Keratinocyte (primary cell): ENCODE measurements at regions not wholly inside any gene's neighbourhood (a gene's known extent, or its start where the extent isn't known, plus 50 kb on each side); places are given as distances from the start of the nearest gene placed in this dataset.

Experiments
- DNase-seq: peaks from one replicate; pipeline ENCODE4 v3.0.0-alpha.2; 2011; ENCODE audit warnings: low read depth, missing footprints, low spot score
- FAIRE-seq: peaks from 2 replicates; lab custom pipeline; 2011; peaks lifted over from hg19 to GRCh38; lab: Jason Lieb, UNC
- H2AFZ ChIP-seq: 2 replicates; pipeline ENCODE4 v1.6.0; 2012; ENCODE audit warnings: low read length, control low read depth, inconsistent platforms; ENCODE audit not compliant: control insufficient read depth
- H3K27ac ChIP-seq: 2 replicates; pipeline ENCODE4 v1.5.1; 2011; ENCODE audit warnings: low read length; ENCODE audit not compliant: control insufficient read depth, insufficient read depth
- H3K27me3 ChIP-seq: 3 replicates; pipeline ENCODE4 v1.6.0; 2011; ENCODE audit warnings: low read length; ENCODE audit not compliant: control insufficient read depth, insufficient read depth; ENCODE audit errors: extremely low read depth
- H3K36me3 ChIP-seq, 2 experiments: 2 replicates in 1 of 2; 3 replicates in 1 of 2; pipeline ENCODE4 v1.5.1; 2011; ENCODE audit warnings: low read length in 2 of 2, mild to moderate bottlenecking in 1 of 2; ENCODE audit not compliant: control insufficient read depth in 2 of 2, insufficient read depth in 2 of 2; ENCODE audit errors: extremely low read depth in 1 of 2
- H3K4me1 ChIP-seq: 3 replicates; pipeline ENCODE4 v1.5.1; 2011; ENCODE audit warnings: low read length; ENCODE audit not compliant: control insufficient read depth, insufficient read depth; ENCODE audit errors: extremely low read depth
- H3K4me2 ChIP-seq: 3 replicates; pipeline ENCODE4 v1.6.0; 2011; ENCODE audit warnings: low read depth, low read length; ENCODE audit not compliant: control insufficient read depth, insufficient read depth; ENCODE audit errors: extremely low read depth
- H3K4me3 ChIP-seq, 3 experiments: fragments of 200-600 bp in 1 of 3; sonication (generic) in 1 of 3; 2 replicates in 2 of 3; 3 replicates in 1 of 3; pipeline ENCODE4 v1.5.1; 2011 to 2016; ENCODE audit warnings: low read length in 3 of 3, mild to moderate bottlenecking in 3 of 3, control low read depth in 2 of 3, inconsistent platforms in 1 of 3, low read depth in 1 of 3, mixed read lengths in 1 of 3, mixed run types in 1 of 3, moderate library complexity in 1 of 3; ENCODE audit not compliant: control insufficient read depth in 2 of 3, insufficient read depth in 2 of 3; ENCODE audit errors: extremely low read depth in 1 of 3
- H3K79me2 ChIP-seq: 2 replicates; pipeline ENCODE4 v1.6.0; 2012; ENCODE audit warnings: low read length; ENCODE audit not compliant: control insufficient read depth, insufficient read depth
- H3K9ac ChIP-seq: 3 replicates; pipeline ENCODE4 v1.6.0; 2011; ENCODE audit warnings: low read length; ENCODE audit not compliant: control insufficient read depth, insufficient read depth; ENCODE audit errors: extremely low read depth
- H3K9me1 ChIP-seq: 3 replicates; pipeline ENCODE4 v1.6.0; 2011; ENCODE audit warnings: low read length; ENCODE audit not compliant: control insufficient read depth, insufficient read depth; ENCODE audit errors: extremely low read depth
- H3K9me3 ChIP-seq: 2 replicates; pipeline ENCODE4 v1.5.1; 2012; ENCODE audit warnings: low read depth, low read length; ENCODE audit not compliant: control insufficient read depth
- H4K20me1 ChIP-seq: 3 replicates; pipeline ENCODE4 v1.6.0; 2011; ENCODE audit warnings: low read length; ENCODE audit not compliant: control insufficient read depth, insufficient read depth; ENCODE audit errors: extremely low read depth
- CTCF ChIP-seq, 3 experiments: IDR thresholded peaks in 1 of 3; conservative IDR thresholded peaks in 1 of 3; optimal IDR thresholded peaks in 1 of 3; 2 replicates in 2 of 3; 3 replicates in 1 of 3; pipeline versions ENCODE3 to v1.5.1; 2011; ENCODE audit warnings: low read length in 3 of 3, mild to moderate bottlenecking in 3 of 3, moderate library complexity in 2 of 3, control low read depth in 1 of 3, inconsistent platforms in 1 of 3; ENCODE audit not compliant: insufficient read depth in 2 of 3; ENCODE audit errors: extremely low read depth in 1 of 3
- EZH2 ChIP-seq: IDR thresholded peaks from one replicate; pipeline ENCODE4 v1.6.1; 2012; ENCODE audit warnings: inconsistent platforms, mild to moderate bottlenecking, low read length, moderate library complexity
- dilution Hi-C: fragments of 300-500 bp; cut with MboI; formaldehyde crosslinking; loops from one replicate; pipeline ENCODE4 v1.7.0; 2020; ENCODE audit warnings: low sequenced_read_pairs; ENCODE audit not compliant: extremely low pct_ligation_motif_present

DNA sequence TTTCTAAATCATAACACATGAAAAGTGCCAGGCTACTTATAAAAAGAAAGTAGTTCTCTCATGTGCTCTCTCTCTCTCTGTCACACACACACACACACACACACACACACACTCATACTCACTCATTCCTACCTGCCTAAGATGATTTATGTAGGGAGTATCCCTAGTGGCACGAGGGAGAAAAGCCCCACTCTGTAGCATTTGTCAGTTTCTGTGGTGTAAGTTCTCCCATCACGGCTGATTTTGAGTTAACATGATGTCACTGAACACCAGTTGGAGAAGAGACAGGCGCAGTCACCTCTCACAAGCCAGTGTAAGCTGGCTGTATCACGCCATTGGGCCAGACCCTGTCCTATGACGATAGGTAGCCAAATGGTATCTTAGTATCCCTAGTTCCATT is 395.4 kb downstream of the SFMBT2 start:
- no peak for DNase-seq
- no peaks in the 10 kb centered on the region for H3K4me1 ChIP-seq
- no peak overlapping the region for H2AFZ ChIP-seq
- no peak overlapping the region for H3K4me2 ChIP-seq
- H4K20me1 ChIP-seq: no peaks in the 10 kb centered on the region
- FAIRE-seq: no peak
- TF ChIP-seq CTCF (optimal IDR thresholded peaks at IDR 0.05 in 1 of 3, IDR thresholded peaks at IDR 0.05 in 1 of 3, conservative IDR thresholded peaks at IDR 0.05 in 1 of 3; ENCODE audit: extremely low read depth in 1 of 3, insufficient read depth in 2 of 3, low read length in 3 of 3): no peak
- TF ChIP-seq EZH2: no peak
- no peak overlapping the region for H3K4me3 ChIP-seq
- no peaks in the 10 kb centered on the region for H3K9me1 ChIP-seq
- H3K27ac ChIP-seq: no peak overlapping the region
- H3K79me2 ChIP-seq: no peaks in the 10 kb centered on the region
- no peak overlapping the region for H3K9ac ChIP-seq
- no peaks in the 10 kb centered on the region for H3K36me3 ChIP-seq
- dilution Hi-C loops: no loop called here
- no peaks in the 10 kb centered on the region for H3K9me3 ChIP-seq
- H3K27me3 ChIP-seq: no peaks in the 10 kb centered on the region

DNA sequence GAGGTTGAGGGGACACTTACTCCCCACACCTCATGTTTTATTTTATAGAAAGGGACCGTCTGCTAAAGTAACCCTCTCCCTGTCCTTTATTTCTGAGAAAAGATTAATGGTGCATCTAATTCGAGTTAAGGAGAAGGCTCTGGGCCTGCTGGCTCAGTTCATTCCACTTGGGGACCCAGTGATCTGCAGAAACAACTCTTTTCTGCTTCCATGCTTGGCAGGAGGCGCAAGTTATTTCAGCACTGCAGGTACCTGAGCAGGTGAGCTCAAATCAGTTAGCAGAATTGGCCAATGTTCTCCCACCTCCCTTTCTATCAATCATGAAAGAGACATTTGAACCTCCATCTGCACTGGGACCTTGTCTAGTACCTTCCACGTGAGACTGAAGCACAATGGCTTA is 396.1 kb downstream of the SFMBT2 start:
- no peaks in the 10 kb centered on the region for H3K9me3 ChIP-seq
- dilution Hi-C loops: no loop called here

More for the DNA sequence above, 396.1 kb downstream of the SFMBT2 start:
- no peaks in the 10 kb centered on the region for H3K36me3 ChIP-seq
- no peak overlapping the region for H3K4me2 ChIP-seq
- H2AFZ ChIP-seq: no peak overlapping the region
- FAIRE-seq: no peak
- H4K20me1 ChIP-seq: no peaks in the 10 kb centered on the region
- no peaks in the 10 kb centered on the region for H3K4me1 ChIP-seq
- H3K9ac ChIP-seq: no peak overlapping the region
- no peak for DNase-seq
- H3K79me2 ChIP-seq: no peaks in the 10 kb centered on the region
- no peaks in the 10 kb centered on the region for H3K9me1 ChIP-seq
- H3K27ac ChIP-seq: no peak overlapping the region
- H3K27me3 ChIP-seq: no peaks in the 10 kb centered on the region
- H3K4me3 ChIP-seq: no peak overlapping the region
- no peak for TF ChIP-seq CTCF (optimal IDR thresholded peaks at IDR 0.05 in 1 of 3, IDR thresholded peaks at IDR 0.05 in 1 of 3, conservative IDR thresholded peaks at IDR 0.05 in 1 of 3; ENCODE audit: extremely low read depth in 1 of 3, insufficient read depth in 2 of 3, low read length in 3 of 3)
- TF ChIP-seq EZH2: no peak
